Ishikawa (cell line): ENCODE measurements at regions not wholly inside any gene's neighbourhood (a gene's known extent, or its start where the extent isn't known, plus 50 kb on each side); places are given as distances from the start of the nearest gene placed in this dataset.

Experiments used
- CEBPB ChIP-seq: IDR thresholded peaks from 2 replicates; pipeline ENCODE4 v1.6.1; 2012
- CREB1 ChIP-seq: IDR thresholded peaks from 2 replicates; pipeline ENCODE4 v1.6.1; 2012; ENCODE audit warnings: low read depth
- EGR1 ChIP-seq: IDR thresholded peaks from 2 replicates; pipeline ENCODE4 v1.6.1; 2012
- EP300 ChIP-seq: IDR thresholded peaks from 2 replicates; pipeline ENCODE4 v1.6.1; 2012; ENCODE audit warnings: borderline replicate concordance
- FOXM1 ChIP-seq: IDR thresholded peaks from 2 replicates; pipeline ENCODE4 v1.6.1; 2012; ENCODE audit warnings: low read depth, borderline replicate concordance
- MAX ChIP-seq: IDR thresholded peaks from 2 replicates; pipeline ENCODE4 v1.6.1; 2012
- NFIC ChIP-seq: IDR thresholded peaks from 2 replicates; pipeline ENCODE4 v1.6.1; 2012
- RAD21 ChIP-seq: IDR thresholded peaks from 2 replicates; pipeline ENCODE4 v1.6.1; 2012; ENCODE audit warnings: low read depth
- TAF1 ChIP-seq: IDR thresholded peaks from 2 replicates; pipeline ENCODE4 v1.6.1; 2012; ENCODE audit warnings: low read depth, mild to moderate bottlenecking
- TCF12 ChIP-seq: IDR thresholded peaks from 2 replicates; pipeline ENCODE4 v1.6.1; 2012; ENCODE audit warnings: low read depth
- TEAD4 ChIP-seq: IDR thresholded peaks from 2 replicates; pipeline ENCODE4 v1.6.1; 2012
- YY1 ChIP-seq: IDR thresholded peaks from 2 replicates; pipeline ENCODE4 v1.6.1; 2012; ENCODE audit warnings: low read depth
- ZBTB7A ChIP-seq: IDR thresholded peaks from 2 replicates; pipeline ENCODE4 v1.6.1; 2012; ENCODE audit warnings: low read depth
- TF ChIP-seq, protein P1 (sequence below): IDR thresholded peaks from 2 replicates; pipeline ENCODE4 v1.6.1; 2012
- TF ChIP-seq, protein P2 (sequence below): IDR thresholded peaks from 2 replicates; pipeline ENCODE4 v1.6.1; 2012; ENCODE audit warnings: low read depth, mild to moderate bottlenecking

- TF ChIP-seq, protein P1, sequence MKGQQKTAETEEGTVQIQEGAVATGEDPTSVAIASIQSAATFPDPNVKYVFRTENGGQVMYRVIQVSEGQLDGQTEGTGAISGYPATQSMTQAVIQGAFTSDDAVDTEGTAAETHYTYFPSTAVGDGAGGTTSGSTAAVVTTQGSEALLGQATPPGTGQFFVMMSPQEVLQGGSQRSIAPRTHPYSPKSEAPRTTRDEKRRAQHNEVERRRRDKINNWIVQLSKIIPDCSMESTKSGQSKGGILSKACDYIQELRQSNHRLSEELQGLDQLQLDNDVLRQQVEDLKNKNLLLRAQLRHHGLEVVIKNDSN, result no peak
- no peak for TF ChIP-seq TAF1
- no peak for TF ChIP-seq EP300
- TF ChIP-seq MAX, result no peak
- no peak for TF ChIP-seq YY1
- TF ChIP-seq FOXM1, result no peak
- TF ChIP-seq, protein P2, sequence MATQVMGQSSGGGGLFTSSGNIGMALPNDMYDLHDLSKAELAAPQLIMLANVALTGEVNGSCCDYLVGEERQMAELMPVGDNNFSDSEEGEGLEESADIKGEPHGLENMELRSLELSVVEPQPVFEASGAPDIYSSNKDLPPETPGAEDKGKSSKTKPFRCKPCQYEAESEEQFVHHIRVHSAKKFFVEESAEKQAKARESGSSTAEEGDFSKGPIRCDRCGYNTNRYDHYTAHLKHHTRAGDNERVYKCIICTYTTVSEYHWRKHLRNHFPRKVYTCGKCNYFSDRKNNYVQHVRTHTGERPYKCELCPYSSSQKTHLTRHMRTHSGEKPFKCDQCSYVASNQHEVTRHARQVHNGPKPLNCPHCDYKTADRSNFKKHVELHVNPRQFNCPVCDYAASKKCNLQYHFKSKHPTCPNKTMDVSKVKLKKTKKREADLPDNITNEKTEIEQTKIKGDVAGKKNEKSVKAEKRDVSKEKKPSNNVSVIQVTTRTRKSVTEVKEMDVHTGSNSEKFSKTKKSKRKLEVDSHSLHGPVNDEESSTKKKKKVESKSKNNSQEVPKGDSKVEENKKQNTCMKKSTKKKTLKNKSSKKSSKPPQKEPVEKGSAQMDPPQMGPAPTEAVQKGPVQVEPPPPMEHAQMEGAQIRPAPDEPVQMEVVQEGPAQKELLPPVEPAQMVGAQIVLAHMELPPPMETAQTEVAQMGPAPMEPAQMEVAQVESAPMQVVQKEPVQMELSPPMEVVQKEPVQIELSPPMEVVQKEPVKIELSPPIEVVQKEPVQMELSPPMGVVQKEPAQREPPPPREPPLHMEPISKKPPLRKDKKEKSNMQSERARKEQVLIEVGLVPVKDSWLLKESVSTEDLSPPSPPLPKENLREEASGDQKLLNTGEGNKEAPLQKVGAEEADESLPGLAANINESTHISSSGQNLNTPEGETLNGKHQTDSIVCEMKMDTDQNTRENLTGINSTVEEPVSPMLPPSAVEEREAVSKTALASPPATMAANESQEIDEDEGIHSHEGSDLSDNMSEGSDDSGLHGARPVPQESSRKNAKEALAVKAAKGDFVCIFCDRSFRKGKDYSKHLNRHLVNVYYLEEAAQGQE, result no peak
- no peak for TF ChIP-seq RAD21
- no peak for TF ChIP-seq NFIC
Measured at GRCh38 chr5:145385276-145385675, 449.9 kb downstream of the PRELID2 start.

DNA sequence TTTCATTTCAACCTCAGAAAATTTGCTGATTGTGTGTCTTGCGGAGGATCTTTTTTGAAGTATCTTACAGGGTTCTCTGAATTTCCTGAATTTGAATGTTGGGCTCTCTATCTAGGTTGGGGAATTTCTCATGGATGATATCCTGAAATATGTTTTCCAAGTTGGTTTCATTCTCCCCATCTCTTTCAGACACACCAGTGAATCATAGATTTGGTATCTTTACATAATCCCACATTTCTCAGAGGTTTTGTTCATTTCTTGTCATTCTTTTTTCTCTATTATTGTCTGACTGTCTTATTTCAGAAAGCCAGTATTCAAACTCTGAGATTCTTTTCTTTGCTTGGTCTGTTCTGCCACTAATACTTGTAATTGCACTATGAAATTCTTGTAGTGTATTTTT lies 456.9 kb downstream of the PRELID2 start:
- TF ChIP-seq EP300 (no peak), TAF1 (no peak), FOXM1 (no peak), CREB1 (no peak), TEAD4 (no peak), ZBTB7A (no peak), NFIC (no peak), TCF12 (no peak), CEBPB (no peak)
- TF ChIP-seq, protein P1, result no peak

DNA sequence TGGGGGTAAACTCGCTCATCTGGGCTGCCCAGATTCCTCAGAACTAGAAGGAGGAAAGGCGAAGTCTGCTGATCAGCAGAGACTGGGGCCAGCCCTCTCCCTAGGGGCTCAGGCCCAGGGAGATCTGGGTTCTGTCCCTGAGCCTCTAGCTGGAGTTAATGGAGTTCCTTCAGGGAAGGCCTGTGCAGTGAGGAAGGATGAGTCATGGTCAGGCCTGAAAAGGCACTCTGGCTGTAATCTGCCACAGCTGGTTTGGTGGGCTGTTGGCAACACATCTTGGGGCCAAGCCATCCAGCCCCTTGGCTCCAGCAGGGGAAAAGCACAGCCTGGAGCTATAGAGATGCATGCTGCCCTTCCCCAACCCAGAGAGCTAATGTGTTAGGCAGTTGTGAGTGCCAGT lies 459.6 kb downstream of the PRELID2 start:
- TF ChIP-seq TCF12, result no peak
- TF ChIP-seq NFIC, result no peak
- no peak for TF ChIP-seq TEAD4
- no peak for TF ChIP-seq ZBTB7A
- TF ChIP-seq RAD21, result no peak
- TF ChIP-seq EP300, result no peak
- TF ChIP-seq YY1, result no peak
- TF ChIP-seq, protein P1, result no peak
- TF ChIP-seq TAF1, result no peak
- no peak for TF ChIP-seq CREB1
- no peak for TF ChIP-seq EGR1
- TF ChIP-seq, protein P2, result no peak
- TF ChIP-seq CEBPB, result no peak

GRCh38 chr5:145365464-145365863 lies 469.7 kb downstream of the PRELID2 start:
- TF ChIP-seq RAD21 (no peak), NFIC (no peak), MAX (no peak), CEBPB (no peak), FOXM1 (no peak), EP300 (no peak), ZBTB7A (no peak), TAF1 (no peak)
- TF ChIP-seq, protein P2, result no peak
- TF ChIP-seq, protein P1, result no peak
